ENCODE measurements at regions not wholly inside any gene's neighbourhood (a gene's known extent, or its start where the extent isn't known, plus 50 kb on each side); places are given as distances from the start of the nearest gene placed in this dataset.

- intact Hi-C loops (cut with micrococcal nuclease; ENCODE audit: unreplicated experiment) (no loop called here), in situ Hi-C loops (cut with HindIII; ENCODE audit: extremely low pct_ligation_motif_present, low pct_unique_long_range_greater_than_20kb) (no loop called here)
- FAIRE-seq (no peak), ATAC-seq (no peak), DNase-seq (ENCODE audit: low spot score) (no peak)
- WGBS (ENCODE audit: low lambda C conversion rate): 2% methylated on average over 2 of the region's 2 CpGs
- TF ChIP-seq AGO1 (IDR thresholded peaks at IDR 0.05; ENCODE audit: low read depth, low read length, poor library complexity, severe bottlenecking) (no peak), SNAPC2 (CRISPR knock-in tag; IDR thresholded peaks at IDR 0.05) (no peak)
- TF ChIP-seq, protein P1, sequence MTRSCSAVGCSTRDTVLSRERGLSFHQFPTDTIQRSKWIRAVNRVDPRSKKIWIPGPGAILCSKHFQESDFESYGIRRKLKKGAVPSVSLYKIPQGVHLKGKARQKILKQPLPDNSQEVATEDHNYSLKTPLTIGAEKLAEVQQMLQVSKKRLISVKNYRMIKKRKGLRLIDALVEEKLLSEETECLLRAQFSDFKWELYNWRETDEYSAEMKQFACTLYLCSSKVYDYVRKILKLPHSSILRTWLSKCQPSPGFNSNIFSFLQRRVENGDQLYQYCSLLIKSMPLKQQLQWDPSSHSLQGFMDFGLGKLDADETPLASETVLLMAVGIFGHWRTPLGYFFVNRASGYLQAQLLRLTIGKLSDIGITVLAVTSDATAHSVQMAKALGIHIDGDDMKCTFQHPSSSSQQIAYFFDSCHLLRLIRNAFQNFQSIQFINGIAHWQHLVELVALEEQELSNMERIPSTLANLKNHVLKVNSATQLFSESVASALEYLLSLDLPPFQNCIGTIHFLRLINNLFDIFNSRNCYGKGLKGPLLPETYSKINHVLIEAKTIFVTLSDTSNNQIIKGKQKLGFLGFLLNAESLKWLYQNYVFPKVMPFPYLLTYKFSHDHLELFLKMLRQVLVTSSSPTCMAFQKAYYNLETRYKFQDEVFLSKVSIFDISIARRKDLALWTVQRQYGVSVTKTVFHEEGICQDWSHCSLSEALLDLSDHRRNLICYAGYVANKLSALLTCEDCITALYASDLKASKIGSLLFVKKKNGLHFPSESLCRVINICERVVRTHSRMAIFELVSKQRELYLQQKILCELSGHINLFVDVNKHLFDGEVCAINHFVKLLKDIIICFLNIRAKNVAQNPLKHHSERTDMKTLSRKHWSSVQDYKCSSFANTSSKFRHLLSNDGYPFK (CRISPR knock-in tag; IDR thresholded peaks at IDR 0.05; ENCODE audit: borderline replicate concordance): no peak
- BruUV-seq (replicated peaks): no TSS peak
- no peaks in the 10 kb centered on the region for H3K79me2 ChIP-seq (ENCODE audit: insufficient read depth, low read length)
- CTCF ChIA-PET (ENCODE audit: low intra/inter-chr PET ratio, low total read pairs): interaction anchor here (2.7 kb wide), 1 partner anchor 274 kb away, joined by 15 read pairs; no protein-coding TSS in a partner anchor
- H2AFZ ChIP-seq (ENCODE audit: low read length): no peak overlapping the region
- peaks cover 6% of the 10 kb centered on the region for H3K4me1 ChIP-seq (ENCODE audit: insufficient read depth, low read length)
- no peak overlapping the region for H3K4me2 ChIP-seq (ENCODE audit: low read depth, low read length)
- no peak overlapping the region for H3K27ac ChIP-seq (ENCODE audit: extremely low read length, insufficient read depth, low read length)
- H3K9me3 ChIP-seq (ENCODE audit: low read length): no peaks in the 10 kb centered on the region
- no peak overlapping the region for H3K9ac ChIP-seq (ENCODE audit: insufficient read depth, low read depth, low read length)
- POLR2A ChIA-PET: no interaction called here
- no peaks in the 10 kb centered on the region for H3K36me3 ChIP-seq (replicated peaks in 1 of 2; ENCODE audit: control insufficient read depth in 1 of 2, insufficient read depth in 2 of 2, low read length in 2 of 2)
- no peak overlapping the region for H3K4me3 ChIP-seq (replicated peaks in 1 of 3; ENCODE audit: insufficient read depth in 1 of 3, low read depth in 2 of 3, low read length in 3 of 3)
- H4K20me1 ChIP-seq (ENCODE audit: insufficient read depth, low read length): no peaks in the 10 kb centered on the region
- peaks cover 0 to 8% of the 10 kb centered on the region in 2 experiments; a peak in 4 of 5 replicates for H3K27me3 ChIP-seq (ENCODE audit: control insufficient read depth in 1 of 2, insufficient read depth in 2 of 2, low read length in 2 of 2)
Observed at GRCh38 chr6:129773304-129773703, 63.3 kb upstream of the ARHGAP18 start.

DNA sequence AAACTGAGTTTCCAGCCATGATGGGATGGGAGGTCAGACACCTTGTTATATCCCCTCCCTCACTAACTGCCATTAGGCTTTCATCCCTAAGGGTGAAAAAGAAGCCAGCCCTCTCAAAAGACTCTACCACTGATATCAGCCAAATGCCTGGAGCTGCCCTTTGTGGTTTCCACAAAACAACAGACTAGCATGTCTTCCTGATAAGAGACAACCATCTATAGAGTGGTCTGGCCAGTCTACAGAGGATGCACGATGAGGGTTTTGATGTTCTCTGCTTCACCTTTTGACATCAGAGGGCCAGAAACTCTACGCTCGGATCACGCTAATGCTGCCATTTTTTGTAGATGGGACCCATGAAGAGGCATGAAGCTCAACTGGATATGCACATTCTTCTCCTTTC is 61.7 kb upstream of the ARHGAP18 start:
- H3K4me2 ChIP-seq (ENCODE audit: low read depth, low read length): no peak overlapping the region
- H2AFZ ChIP-seq (ENCODE audit: low read length): no peak overlapping the region
- H3K36me3 ChIP-seq (replicated peaks in 1 of 2; ENCODE audit: control insufficient read depth in 1 of 2, insufficient read depth in 2 of 2, low read length in 2 of 2): no peaks in the 10 kb centered on the region
- H3K27ac ChIP-seq (ENCODE audit: extremely low read length, insufficient read depth, low read length): no peak overlapping the region
- H4K20me1 ChIP-seq (ENCODE audit: insufficient read depth, low read length): no peaks in the 10 kb centered on the region
- FAIRE-seq: no peak
- in situ Hi-C loops (cut with HindIII; ENCODE audit: extremely low pct_ligation_motif_present, low pct_unique_long_range_greater_than_20kb): no loop called here
- no peak for DNase-seq (ENCODE audit: low spot score)
- H3K4me1 ChIP-seq (ENCODE audit: insufficient read depth, low read length): peaks cover 16% of the 10 kb centered on the region
- ATAC-seq: no peak
- ChIA-PET CTCF (ENCODE audit: low intra/inter-chr PET ratio, low total read pairs) (no interaction called here), POLR2A (no interaction called here)
- no peak overlapping the region for H3K9ac ChIP-seq (ENCODE audit: insufficient read depth, low read depth, low read length)
- no peak overlapping the region for H3K4me3 ChIP-seq (replicated peaks in 1 of 3; ENCODE audit: insufficient read depth in 1 of 3, low read depth in 2 of 3, low read length in 3 of 3)
- 3% methylated on average over 4 of the region's 4 CpGs for WGBS (ENCODE audit: low lambda C conversion rate)
- no peaks in the 10 kb centered on the region for H3K79me2 ChIP-seq (ENCODE audit: insufficient read depth, low read length)
- intact Hi-C loops (cut with micrococcal nuclease; ENCODE audit: unreplicated experiment): no loop called here
- TF ChIP-seq MBD4 (IDR thresholded peaks at IDR 0.05; ENCODE audit: borderline replicate concordance, low read length): no peak
- no peak for TF ChIP-seq ZFP37 (CRISPR knock-in tag; IDR thresholded peaks at IDR 0.05; ENCODE audit: borderline replicate concordance)
- TF ChIP-seq ZNF296 (CRISPR knock-in tag; conservative IDR thresholded peaks at IDR 0.05): no peak
- TF ChIP-seq, protein P2, sequence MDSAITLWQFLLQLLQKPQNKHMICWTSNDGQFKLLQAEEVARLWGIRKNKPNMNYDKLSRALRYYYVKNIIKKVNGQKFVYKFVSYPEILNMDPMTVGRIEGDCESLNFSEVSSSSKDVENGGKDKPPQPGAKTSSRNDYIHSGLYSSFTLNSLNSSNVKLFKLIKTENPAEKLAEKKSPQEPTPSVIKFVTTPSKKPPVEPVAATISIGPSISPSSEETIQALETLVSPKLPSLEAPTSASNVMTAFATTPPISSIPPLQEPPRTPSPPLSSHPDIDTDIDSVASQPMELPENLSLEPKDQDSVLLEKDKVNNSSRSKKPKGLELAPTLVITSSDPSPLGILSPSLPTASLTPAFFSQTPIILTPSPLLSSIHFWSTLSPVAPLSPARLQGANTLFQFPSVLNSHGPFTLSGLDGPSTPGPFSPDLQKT (CRISPR knock-in tag; IDR thresholded peaks at IDR 0.05; ENCODE audit: borderline replicate concordance): no peak
- TF ChIP-seq ZNF562 (CRISPR knock-in tag; IDR thresholded peaks at IDR 0.05; ENCODE audit: borderline replicate concordance): no peak
- H3K27me3 ChIP-seq (ENCODE audit: control insufficient read depth in 1 of 2, insufficient read depth in 2 of 2, low read length in 2 of 2): peaks cover 8 to 25% of the 10 kb centered on the region in 2 experiments; a peak in 4 of 5 replicates
- no TSS peak for BruUV-seq (replicated peaks)
- H3K9me3 ChIP-seq (ENCODE audit: low read length): no peaks in the 10 kb centered on the region

Data from HepG2 (cell line).